ENCODE measurements at regions not wholly inside any gene's neighbourhood (a gene's known extent, or its start where the extent isn't known, plus 50 kb on each side); places are given as distances from the start of the nearest gene placed in this dataset.

DNA sequence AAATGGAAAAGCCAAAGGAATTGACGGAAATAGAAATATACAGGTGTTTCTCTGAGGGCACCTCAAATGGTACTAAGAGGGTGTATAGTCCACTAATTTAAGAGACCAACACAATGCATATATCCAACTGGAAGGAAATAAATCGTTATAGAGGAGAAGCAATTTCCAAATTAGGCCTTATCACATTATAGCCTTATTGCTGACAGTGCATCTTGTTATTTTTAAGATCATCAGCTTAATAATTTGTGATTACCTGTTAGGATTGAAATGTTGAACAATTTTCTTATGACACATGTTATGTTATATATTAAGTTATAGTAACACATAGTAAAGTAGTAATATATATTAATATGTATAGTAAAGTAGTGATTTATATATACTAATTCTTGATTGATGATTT lies 915.7 kb upstream of the PCDH9 start:
- intact Hi-C loops (cut with DNase I; ENCODE audit: low total_unique reads), result no loop called here
- no peak for TF ChIP-seq CTCF (IDR thresholded peaks at IDR 0.05)
- TF ChIP-seq POLR2A (IDR thresholded peaks at IDR 0.05), result no peak
- H3K4me3 ChIP-seq (ENCODE audit: low read depth, poor library complexity, severe bottlenecking), result no peak overlapping the region
- DNase-seq (ENCODE audit: low spot score in 2 of 2), result no peak
- 83 to 92% methylated on average over 2 of the region's 2 CpGs for WGBS, 2 donors

- TF ChIP-seq POLR2A (IDR thresholded peaks at IDR 0.05), result no peak
- TF ChIP-seq CTCF (IDR thresholded peaks at IDR 0.05), result no peak
- intact Hi-C loops (cut with DNase I; ENCODE audit: low total_unique reads), result no loop called here
- no peak overlapping the region for H3K4me3 ChIP-seq (ENCODE audit: low read depth, poor library complexity, severe bottlenecking)
- WGBS, 2 donors, result 91 to 92% methylated on average over 7 of the region's 7 CpGs
- DNase-seq (ENCODE audit: low spot score in 2 of 2), result no peak
Observed at GRCh38 chr13:68128297-68128915, 898.3 kb upstream of the PCDH9 start.

- intact Hi-C loops (cut with DNase I; ENCODE audit: low total_unique reads), result no loop called here
- H3K4me3 ChIP-seq (ENCODE audit: low read depth, poor library complexity, severe bottlenecking), result no peak overlapping the region
- no peak for DNase-seq (ENCODE audit: low spot score in 2 of 2)
- 30 to 45% methylated on average over 2 of the region's 2 CpGs for WGBS, 2 donors
- TF ChIP-seq CTCF (IDR thresholded peaks at IDR 0.05) (no peak), POLR2A (IDR thresholded peaks at IDR 0.05) (no peak)
Observed at GRCh38 chr13:68125087-68125480, 894.9 kb upstream of the PCDH9 start.

DNA sequence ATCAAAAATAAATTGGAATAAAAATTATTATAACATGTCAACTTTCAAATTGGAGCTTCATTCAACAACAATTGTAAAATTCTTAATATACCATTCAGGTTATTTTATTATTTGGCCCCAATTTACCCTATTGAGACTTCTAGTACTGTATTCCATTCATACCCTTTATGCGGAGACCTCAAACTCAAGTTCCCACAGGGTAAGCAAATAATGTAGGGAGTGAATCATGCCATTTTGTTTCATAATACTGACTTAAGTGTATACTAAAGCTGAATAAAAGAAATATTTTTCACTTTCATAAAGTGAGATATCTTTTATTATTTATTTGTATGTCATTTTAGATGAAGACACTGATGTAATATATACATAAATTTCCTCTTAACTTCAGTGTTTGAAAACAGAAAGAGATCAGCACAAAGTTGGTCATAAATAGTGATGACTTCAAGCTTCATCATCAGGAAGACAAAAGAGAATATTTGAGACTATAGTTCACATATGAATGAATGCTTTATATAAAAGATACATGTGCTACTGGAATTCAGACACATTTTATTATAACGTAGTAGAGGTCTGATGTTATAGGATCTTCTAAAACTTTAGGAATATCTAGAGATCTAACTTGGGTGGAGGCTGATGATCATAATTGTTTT lies 894.4 kb upstream of the PCDH9 start:
- TF ChIP-seq POLR2A (IDR thresholded peaks at IDR 0.05) (no peak), CTCF (IDR thresholded peaks at IDR 0.05) (no peak)
- DNase-seq (ENCODE audit: low spot score in 2 of 2), result no peak
- intact Hi-C loops (cut with DNase I; ENCODE audit: low total_unique reads), result no loop called here
- 86 to 90% methylated on average over 2 of the region's 2 CpGs for WGBS, 2 donors
- H3K4me3 ChIP-seq (ENCODE audit: low read depth, poor library complexity, severe bottlenecking), result no peak overlapping the region

- no peak for DNase-seq (ENCODE audit: low spot score in 2 of 2)
- H3K4me3 ChIP-seq (ENCODE audit: low read depth, poor library complexity, severe bottlenecking), result no peak overlapping the region
- intact Hi-C loops (cut with DNase I; ENCODE audit: low total_unique reads), result no loop called here
- WGBS, 2 donors, result 70 to 85% methylated on average over 2 of the region's 2 CpGs
- no peak for TF ChIP-seq CTCF (IDR thresholded peaks at IDR 0.05)
- TF ChIP-seq POLR2A (IDR thresholded peaks at IDR 0.05), result no peak
Observed at GRCh38 chr13:68110178-68110768, 880.1 kb upstream of the PCDH9 start.

All from lower leg skin (tissue), 4 donors.